Right lobe of liver (tissue), 4 donors: ENCODE measurements at regions not wholly inside any gene's neighbourhood (a gene's known extent, or its start where the extent isn't known, plus 50 kb on each side); places are given as distances from the start of the nearest gene placed in this dataset.

ENCODE experiments used
- CTCF ChIP-seq, 4 donors: fragments of 200-600 bp in 3 of 4; fragments of 450-650 bp in 1 of 4; IDR thresholded peaks; one replicate each; pipeline versions ENCODE4 v1.5.1 to v1.8.0; 2016 to 2022; ENCODE audit warnings: antibody characterized with exemption in 4 of 4, mild to moderate bottlenecking in 2 of 4
- POLR2A ChIP-seq: fragments of 450-650 bp; IDR thresholded peaks from one replicate; pipeline ENCODE4 v1.6.1; 2017; ENCODE audit warnings: antibody characterized with exemption, mild to moderate bottlenecking
- donor health status: DM: no; HTN: no; CAD: no.
- donor health status: DM: no; HTN: no; CAD: no.
- donor health status: DM: no; HTN: yes; CAD: no.

- TF ChIP-seq CTCF (IDR thresholded peaks at IDR 0.05), result no peak
- no peak for TF ChIP-seq POLR2A
These were observed 818.9 kb upstream of the SLC35B3 start for GRCh38 chr6:9254251-9254650.
